Spinal cord (tissue), 9 donors: ENCODE measurements at regions not wholly inside any gene's neighbourhood (a gene's known extent, or its start where the extent isn't known, plus 50 kb on each side); places are given as distances from the start of the nearest gene placed in this dataset.

Experiments used
- DNase-seq, 6 donors: peaks; one replicate each; pipeline versions ENCODE4 v3.0.0 to v3.0.0-alpha.2; 2013 to 2015; ENCODE audit warnings: low spot score in 6 of 6, low read depth in 4 of 6
- H3K27ac ChIP-seq: one replicate; pipeline ENCODE4 v1.5.1; 2013; ENCODE audit warnings: low read depth, low read length, control low read depth
- H3K27me3 ChIP-seq: one replicate; pipeline ENCODE4 v1.6.1; 2013; ENCODE audit warnings: low read length; ENCODE audit not compliant: control insufficient read depth, insufficient read depth
- H3K36me3 ChIP-seq: one replicate; pipeline ENCODE4 v1.6.1; 2013; ENCODE audit warnings: low read length; ENCODE audit not compliant: control insufficient read depth, insufficient read depth
- H3K4me1 ChIP-seq: one replicate; pipeline ENCODE4 v1.6.1; 2013; ENCODE audit warnings: low read length; ENCODE audit not compliant: control insufficient read depth, insufficient read depth
- H3K4me3 ChIP-seq: one replicate; pipeline ENCODE4 v1.5.1; 2013; ENCODE audit warnings: low read depth, low read length, control low read depth
- H3K9me3 ChIP-seq: one replicate; pipeline ENCODE4 v1.6.1; 2013; ENCODE audit warnings: low read length; ENCODE audit not compliant: control insufficient read depth, insufficient read depth
- WGBS: methylation state at CpG from one replicate; pipeline ENCODE4 v1.1.5; 2013; ENCODE audit warnings: missing lambda C conversion rate; ENCODE audit not compliant: insufficient coverage; 5-methylcytosine and 5-hydroxymethylcytosine counted together
- donor health status: healthy.

DNA sequence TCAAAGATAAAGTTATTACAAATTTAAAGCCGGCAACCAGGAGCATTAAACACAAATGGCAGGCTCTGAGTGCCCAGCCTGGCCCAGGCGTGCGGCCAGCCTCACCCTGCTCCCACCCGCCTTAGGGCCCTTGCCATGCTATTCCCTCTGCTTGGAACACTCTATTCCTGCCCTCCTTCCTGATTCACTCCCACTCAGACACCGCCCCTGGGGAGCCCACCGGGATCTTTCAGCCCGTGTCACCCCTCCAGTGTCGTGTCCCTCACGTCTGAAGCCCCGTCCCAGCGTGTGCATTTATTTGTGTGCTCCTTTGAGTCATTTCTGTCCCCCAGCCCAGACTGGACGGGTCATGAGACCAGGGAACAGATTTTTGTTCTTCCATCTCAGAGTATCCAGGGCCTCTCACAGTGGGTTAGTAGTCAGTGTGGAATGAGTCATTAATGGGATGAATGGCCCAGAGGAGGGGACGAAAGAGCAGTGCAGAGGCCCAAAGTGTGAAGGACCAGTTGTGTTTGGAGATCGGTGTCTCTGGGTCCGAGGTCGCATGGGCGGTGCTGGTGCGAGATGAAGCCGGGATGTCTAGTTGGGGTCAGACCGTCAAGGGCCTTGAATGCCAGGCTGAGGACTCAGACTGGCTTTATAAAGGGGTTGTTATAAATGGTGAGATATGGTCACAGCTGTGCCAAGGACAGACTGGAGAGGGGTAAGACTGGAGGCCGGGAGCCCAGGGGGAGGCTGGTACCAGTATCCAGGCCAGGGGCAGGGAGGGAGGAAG lies 58.9 kb upstream of the SLC6A6 start:
- 95% methylated on average over 21 of the region's 21 CpGs for WGBS
- H3K36me3 ChIP-seq, result no peaks in the 10 kb centered on the region
- no peak overlapping the region for H3K27ac ChIP-seq
- no peak overlapping the region for H3K4me3 ChIP-seq
- H3K9me3 ChIP-seq, result no peaks in the 10 kb centered on the region
- H3K27me3 ChIP-seq, result no peaks in the 10 kb centered on the region
- H3K4me1 ChIP-seq, result peaks cover 18% of the 10 kb centered on the region
- DNase-seq, result no peak

DNA sequence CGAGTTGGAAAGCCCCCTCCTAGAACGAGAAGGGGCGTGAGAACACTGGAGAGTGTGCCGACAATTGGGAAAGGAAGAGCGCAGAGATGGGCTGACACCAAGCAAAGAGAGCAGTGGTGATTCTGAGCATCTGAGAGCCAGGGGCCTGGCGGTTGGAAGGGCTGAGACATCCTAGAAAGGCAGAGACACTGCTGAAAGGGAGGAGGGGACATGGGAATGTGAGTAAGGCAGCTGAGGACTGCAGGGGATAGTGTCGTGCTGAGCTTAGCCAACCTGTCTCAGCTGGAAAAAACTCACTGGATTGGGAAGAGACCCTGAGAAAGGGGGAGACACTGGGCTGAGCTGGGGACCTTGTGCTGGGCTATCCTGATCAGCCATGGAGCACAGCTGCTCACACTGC lies 58.1 kb upstream of the SLC6A6 start:
- no peak overlapping the region for H3K4me3 ChIP-seq
- H3K27me3 ChIP-seq, result no peaks in the 10 kb centered on the region
- no peaks in the 10 kb centered on the region for H3K36me3 ChIP-seq
- peaks cover 18% of the 10 kb centered on the region for H3K4me1 ChIP-seq
- H3K27ac ChIP-seq, result no peak overlapping the region
- H3K9me3 ChIP-seq, result no peaks in the 10 kb centered on the region
- no peak for DNase-seq
- WGBS, result 66% methylated on average over 7 of the region's 7 CpGs

DNA sequence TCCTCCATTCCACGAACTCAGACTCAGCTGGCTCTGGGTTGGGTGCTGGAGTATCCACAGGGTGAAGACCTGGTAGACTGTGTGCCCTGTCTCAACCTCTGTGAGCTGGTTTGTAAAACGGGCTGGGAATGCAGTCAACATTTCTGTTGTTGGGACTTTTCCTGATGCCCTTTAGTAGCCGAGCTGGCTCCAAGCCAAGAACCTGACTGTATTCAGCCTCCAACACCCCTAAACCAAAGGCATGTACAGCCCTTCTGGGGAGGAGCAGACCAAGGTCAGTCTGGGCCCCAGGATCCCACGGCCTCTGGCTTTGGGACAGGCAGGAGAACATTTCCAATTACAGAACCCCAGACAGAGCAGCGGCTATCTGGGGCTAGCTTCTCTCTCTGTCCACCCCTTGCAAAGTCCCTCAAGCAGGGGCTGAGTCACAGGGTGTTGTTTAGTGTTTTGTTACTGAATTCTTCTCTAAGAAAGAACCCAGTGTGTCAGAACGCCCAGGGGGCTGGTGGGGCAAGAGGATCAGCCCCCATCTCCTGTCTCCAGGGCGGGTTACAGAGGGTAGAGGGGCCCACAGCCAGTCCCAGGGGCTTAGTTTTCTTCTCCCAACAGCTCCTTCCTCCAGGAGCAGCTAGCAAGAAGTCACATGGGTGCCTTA lies 56.8 kb upstream of the SLC6A6 start:
- 88% methylated on average over 4 of the region's 7 CpGs for WGBS
- DNase-seq, result no peak
- Histone ChIP-seq H3K36me3 (no peaks in the 10 kb centered on the region), H3K4me1 (peaks cover 18% of the 10 kb centered on the region), H3K4me3 (no peak overlapping the region), H3K27me3 (no peaks in the 10 kb centered on the region), H3K9me3 (no peaks in the 10 kb centered on the region), H3K27ac (no peak overlapping the region)

GRCh38 chr3:14346191-14346590 lies 56.2 kb upstream of the SLC6A6 start:
- no peaks in the 10 kb centered on the region for H3K36me3 ChIP-seq
- H3K9me3 ChIP-seq, result no peaks in the 10 kb centered on the region
- H3K27me3 ChIP-seq, result no peaks in the 10 kb centered on the region
- H3K27ac ChIP-seq, result no peak overlapping the region
- DNase-seq, result no peak
- H3K4me1 ChIP-seq, result peaks cover 18% of the 10 kb centered on the region
- H3K4me3 ChIP-seq, result no peak overlapping the region
- WGBS, result 66% methylated on average over 9 of the region's 9 CpGs

GRCh38 chr3:14346642-14347041 lies 55.8 kb upstream of the SLC6A6 start:
- H3K36me3 ChIP-seq, result no peaks in the 10 kb centered on the region
- WGBS, result 96% methylated on average over 4 of the region's 4 CpGs
- no peak overlapping the region for H3K27ac ChIP-seq
- DNase-seq, result no peak
- peaks cover 18% of the 10 kb centered on the region for H3K4me1 ChIP-seq
- no peak overlapping the region for H3K4me3 ChIP-seq
- H3K9me3 ChIP-seq, result no peaks in the 10 kb centered on the region
- H3K27me3 ChIP-seq, result no peaks in the 10 kb centered on the region

DNA sequence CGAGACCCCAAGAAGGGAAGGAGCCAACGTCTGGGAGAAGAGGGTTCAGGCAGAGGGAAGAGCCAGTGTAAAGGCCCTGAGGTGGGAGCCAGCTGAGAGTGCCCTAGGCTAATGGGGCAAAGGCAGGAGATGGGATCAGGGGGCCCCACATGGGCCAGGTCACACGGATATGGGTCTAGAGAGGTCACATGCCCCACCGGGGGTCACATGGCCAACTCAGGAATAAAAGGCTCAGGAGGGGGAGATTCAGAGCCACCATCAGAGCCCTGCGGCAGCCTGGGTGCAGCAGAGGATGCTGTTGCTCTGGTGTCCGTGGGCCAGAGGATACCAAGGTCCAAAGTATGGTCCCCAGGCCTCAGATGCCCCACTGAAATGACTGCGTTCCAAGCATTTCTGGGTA lies 55.3 kb upstream of the SLC6A6 start:
- Histone ChIP-seq H3K36me3 (no peaks in the 10 kb centered on the region), H3K27me3 (no peaks in the 10 kb centered on the region), H3K4me1 (peaks cover 18% of the 10 kb centered on the region), H3K9me3 (no peaks in the 10 kb centered on the region), H3K27ac (no peak overlapping the region), H3K4me3 (no peak overlapping the region)
- WGBS, result 68% methylated on average over 7 of the region's 7 CpGs
- no peak for DNase-seq

DNA sequence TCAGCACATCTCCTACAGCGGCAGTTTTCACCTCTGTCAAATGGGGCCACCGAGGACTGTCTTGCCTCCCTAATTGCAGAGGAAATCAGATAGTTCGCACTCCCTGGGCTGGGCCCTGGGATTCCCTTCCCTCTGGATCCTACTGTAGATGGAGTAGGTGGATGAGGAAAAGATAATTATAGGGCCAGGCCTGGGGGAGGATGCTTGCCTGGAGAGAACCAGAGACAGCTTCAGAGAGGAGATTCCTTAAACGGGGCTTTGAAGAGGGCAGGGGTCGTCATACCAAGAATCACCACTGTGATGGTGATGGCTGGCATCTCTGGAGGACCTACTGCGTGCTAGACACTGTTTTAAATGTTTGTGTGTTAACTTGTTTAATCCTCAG lies 50.8 kb upstream of the SLC6A6 start:
- Histone ChIP-seq H3K27me3 (no peaks in the 10 kb centered on the region), H3K27ac (no peak overlapping the region), H3K4me3 (no peak overlapping the region), H3K4me1 (peaks cover under 1% of the 10 kb centered on the region), H3K9me3 (no peaks in the 10 kb centered on the region), H3K36me3 (no peaks in the 10 kb centered on the region)
- WGBS, result 87% methylated on average over 4 of the region's 6 CpGs
- no peak for DNase-seq

- H3K4me1 ChIP-seq, result no peaks in the 10 kb centered on the region
- no peak for DNase-seq
- H3K36me3 ChIP-seq, result no peaks in the 10 kb centered on the region
- 86% methylated on average over 12 of the region's 13 CpGs for WGBS
- no peak overlapping the region for H3K4me3 ChIP-seq
- no peaks in the 10 kb centered on the region for H3K27me3 ChIP-seq
- H3K27ac ChIP-seq, result no peak overlapping the region
- H3K9me3 ChIP-seq, result no peaks in the 10 kb centered on the region
Observed at GRCh38 chr3:14352002-14352627, 50.3 kb upstream of the SLC6A6 start.
